NCI-H1105 (cell line): ENCODE measurements at regions not wholly inside any gene's neighbourhood (a gene's known extent, or its start where the extent isn't known, plus 50 kb on each side); places are given as distances from the start of the nearest gene placed in this dataset.
"Not testable (repeated sequence)": the region's sequence is repeated elsewhere in the genome, so short reads cannot be mapped to it uniquely, and the experiment has no call there.

Experiments
- DNase-seq: peaks from one replicate; lab custom pipeline; 2025; lab: John Stamatoyannopoulos, UW

DNA sequence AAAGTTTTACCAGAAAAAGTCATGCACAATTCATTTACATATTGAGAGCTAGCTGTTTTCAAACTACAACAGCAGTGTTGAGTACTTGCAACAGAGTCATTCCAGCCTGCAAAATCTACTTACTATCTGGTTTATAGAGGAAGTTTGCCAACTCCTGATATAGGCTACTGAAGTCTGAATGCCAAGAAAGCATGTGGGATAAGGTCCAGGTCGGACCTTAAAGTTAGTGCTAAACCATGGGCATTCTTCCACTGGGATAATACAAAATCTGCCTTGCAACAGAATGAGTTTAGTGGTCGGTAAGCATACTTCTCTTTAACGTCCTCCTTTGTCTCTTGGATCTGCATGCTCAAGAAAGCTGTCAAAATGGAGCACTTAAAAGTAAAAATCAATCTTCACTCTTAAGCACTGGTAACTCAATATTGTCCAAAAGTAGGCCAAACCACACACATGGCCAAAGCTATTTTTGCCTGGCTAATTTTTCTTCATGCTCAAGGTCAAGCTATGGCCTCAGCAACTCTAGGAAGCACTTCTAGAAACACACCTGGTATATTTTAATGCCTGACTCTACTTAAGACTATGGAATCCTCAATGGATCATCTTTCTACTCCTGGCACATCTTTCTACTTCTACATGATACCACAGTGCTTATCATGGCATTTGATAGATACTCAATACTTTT, 364.9 kb upstream of the KITLG start:
- DNase-seq, result no peak

DNA sequence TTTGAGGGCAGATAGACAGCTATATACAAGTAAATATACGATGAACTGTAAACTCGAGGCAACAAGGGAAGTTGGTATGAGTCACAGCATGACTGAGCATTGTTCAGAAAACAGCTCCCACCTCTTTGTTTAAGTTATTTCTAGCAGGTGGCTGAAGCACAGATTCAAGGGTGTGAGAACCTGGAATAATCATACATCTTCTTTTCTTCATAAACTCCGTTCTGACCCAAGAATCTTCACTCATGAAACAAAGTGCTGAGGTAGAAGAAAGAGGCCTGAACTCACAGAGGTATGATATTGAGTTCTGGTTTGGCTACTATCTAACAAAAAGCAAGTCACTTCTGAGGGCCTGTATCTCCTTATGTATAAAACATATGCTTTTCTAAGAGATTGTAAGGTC, 364.1 kb upstream of the KITLG start:
- no peak for DNase-seq

DNA sequence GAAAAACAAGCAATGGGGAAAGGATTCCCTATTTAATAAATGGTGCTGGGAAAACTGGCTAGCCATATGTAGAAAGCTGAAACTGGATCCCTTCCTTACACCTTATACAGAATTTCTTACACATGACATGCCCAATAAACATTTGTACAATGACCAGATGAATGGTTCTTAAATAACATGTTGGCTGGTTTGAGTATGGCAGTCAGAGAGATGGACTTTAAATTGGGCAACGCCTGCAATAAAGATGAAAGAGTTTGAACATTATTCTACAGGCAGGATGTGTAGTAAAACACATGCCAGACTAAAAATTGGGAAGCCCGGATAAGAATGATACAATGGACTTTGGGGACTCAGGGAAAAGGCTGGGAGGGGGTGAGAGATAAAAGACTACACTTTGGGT, 360.6 kb upstream of the KITLG start:
- DNase-seq, result no peak

DNA sequence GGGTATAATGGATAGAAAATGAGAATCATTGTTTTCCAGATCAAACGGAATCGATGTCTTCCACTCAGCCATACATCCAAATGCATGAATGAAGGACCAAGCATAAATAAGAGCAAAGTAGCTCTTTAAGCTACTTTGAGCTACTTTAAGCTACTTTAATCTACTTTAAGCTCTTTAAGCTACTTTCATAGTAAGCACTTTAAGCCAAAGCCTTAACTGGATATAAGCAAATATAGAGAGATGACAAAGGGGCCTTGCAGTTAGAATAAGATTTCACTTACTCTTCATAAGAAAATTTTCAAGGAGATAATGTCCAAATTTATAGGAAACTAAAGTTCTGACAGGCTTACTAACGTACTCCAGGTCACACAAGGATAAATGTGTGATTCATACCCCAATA, 355.6 kb upstream of the KITLG start:
- no peak for DNase-seq

DNA sequence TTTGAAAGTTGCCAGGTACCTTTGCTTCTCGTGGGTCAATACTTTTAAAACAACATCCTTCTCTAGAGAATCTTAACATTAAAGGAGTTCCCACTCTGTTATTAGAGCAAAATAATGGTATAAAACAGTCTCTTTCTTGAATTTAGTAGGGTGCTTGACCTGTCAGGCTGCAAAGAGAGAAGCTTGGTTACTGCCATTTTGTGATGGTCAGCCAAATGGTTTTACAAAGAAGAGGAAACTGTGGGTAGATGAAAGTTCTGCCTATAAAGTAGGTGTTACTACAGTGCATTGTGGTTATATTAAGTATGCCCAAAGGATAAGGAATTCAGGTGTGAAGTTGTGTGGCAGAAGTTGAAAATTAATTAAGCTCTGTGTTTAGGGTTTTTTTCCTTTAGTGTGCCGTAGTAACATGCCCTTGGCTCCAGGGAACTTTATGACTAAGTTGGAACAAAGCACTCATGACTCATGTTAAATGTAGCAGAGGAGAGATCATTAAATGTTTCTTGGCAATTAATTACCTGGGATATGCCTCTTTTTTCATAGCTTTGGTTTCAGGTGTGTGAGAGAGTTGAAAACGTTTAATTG, 354.0 kb upstream of the KITLG start:
- no peak for DNase-seq

DNA sequence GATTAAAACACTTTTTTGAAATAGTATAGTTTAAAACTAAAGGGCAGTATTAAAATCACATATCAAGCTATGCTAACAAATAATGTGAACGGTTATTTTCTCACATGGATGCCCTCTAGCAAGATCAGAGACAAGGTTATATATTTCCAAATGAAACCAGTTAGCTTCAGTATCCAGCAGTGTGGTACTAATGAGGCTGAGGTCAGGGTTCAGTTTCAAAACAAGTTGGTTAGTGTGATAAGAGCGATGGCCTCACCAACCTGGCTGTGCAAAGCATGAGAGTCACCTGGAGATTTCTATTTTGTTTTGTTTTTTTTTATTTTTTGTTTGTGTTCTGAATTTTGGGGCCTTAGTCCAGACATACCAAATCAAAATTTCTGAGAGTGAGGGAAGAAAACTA, 352.2 kb upstream of the KITLG start:
- DNase-seq, result no peak

DNA sequence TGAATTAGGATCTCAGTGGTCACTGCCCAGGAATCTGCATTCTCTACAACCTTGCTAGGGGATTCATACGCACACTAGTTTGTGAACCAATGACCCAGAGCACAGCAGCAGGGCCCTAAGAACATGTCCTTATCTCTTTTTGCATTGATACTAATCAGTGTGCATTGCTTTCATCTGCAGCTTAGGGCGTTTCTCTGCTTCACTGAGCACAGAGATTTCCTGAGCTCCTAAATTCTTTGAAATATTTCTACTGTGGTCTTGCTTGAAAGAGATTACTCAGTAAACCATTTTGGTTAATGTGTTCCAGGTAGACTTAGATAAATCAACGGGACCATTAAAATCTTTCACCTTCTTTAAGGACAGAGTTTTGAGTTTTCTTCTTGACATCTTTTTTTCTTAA, 351.3 kb upstream of the KITLG start:
- no peak for DNase-seq

DNA sequence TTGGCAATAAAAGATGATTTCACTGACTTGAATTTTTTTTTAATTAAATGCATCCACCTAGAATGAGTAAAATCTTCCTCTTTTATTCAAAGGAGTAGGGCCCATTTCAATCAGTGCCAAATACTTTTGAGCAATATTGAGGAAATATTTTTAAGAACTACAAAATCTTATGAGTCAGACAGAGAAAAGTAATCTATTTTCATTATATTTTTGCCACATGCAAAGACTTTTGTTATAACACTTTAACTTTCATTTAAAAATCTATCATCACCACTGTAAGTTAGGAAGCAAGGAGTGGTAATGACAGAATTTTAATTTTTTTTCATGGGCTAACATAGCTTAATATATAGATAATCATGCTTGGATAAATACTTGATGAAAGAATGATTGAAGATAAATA, 345.2 kb upstream of the KITLG start:
- DNase-seq, result no peak

DNA sequence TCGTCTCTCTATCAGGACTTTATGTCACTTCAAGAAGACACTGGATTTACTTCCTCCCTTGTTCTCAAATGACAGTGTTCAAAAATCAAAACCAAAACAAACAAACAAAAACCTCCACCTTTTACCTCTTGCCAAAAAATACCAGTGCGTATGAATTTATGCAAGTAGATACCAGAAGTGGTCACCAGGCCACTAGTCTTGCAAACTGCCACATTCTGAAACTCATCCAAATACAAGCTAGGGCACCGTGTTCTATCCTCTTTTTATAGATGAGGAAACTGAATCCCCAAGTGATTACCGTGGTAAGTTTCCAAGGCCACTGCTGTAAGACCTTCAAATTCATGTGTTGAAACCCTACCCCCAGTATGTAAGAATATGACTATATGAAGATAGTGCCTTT, 343.9 kb upstream of the KITLG start:
- no peak for DNase-seq

DNA sequence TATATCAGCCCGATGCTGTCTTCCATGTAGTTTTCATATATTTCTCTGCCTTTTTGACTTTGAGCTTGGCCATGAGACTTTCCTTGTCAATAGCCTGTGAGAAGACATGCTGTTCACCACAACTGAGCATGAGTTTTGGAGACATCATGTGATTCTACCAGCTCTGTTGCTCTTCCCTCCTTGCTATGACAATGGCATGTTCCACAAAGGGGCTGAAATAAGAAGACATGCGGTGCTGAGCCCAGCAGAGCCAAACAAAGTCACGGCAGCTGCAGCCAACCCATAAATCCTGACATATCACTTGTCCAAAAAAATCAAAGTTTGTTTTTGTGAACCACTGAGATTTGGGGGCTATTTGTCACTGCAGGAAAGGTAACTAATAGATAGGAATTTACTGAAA, 343.4 kb upstream of the KITLG start:
- DNase-seq, result no peak

DNA sequence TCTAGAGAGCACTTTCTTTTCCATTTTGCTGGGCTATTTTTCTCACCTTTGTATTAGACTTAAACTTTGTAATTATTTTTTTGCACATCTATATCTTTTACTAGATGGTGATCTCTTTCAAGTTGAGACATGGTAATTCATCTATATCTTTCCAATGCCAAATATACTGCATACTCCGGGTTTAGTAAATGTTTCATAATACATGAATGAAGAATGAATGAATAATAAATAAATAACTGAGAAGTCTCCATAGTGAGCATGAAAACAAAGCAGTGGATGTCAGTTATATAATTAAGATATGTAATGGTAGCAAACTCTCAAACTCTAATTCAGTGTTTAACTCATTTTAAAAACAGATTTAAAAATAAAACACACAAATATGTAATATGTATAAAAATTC, 342.5 kb upstream of the KITLG start:
- no peak for DNase-seq

DNA sequence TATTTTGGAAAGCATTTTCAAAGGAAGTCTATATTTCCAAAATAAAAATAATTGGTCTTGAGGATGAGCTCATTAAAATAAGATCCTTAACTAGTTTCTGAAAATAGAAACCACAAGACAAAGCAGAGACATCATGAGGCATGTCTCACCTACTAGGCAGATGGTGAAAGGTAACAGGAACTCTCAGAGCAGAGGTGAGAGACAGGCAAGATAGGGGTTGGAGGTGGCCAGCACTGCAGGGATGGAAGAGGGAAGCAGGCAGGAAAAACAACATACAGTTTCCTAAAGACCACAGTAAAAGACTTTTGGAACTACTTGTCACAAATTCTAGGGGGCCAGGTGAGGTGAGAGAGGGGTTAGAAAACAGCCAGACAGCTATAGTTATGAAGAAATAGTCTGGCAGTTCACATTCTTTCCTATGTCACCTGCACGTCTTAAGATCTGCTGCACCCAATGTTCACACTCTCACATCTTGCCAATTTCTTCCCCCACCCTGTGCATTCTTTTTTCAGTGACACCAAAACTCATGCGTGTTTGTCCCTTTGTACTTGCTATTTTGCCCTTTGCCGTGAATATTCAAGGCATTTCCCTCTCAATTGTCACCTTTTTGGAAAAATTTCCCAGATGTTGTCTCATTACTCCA, 341.7 kb upstream of the KITLG start:
- DNase-seq, result no peak

DNA sequence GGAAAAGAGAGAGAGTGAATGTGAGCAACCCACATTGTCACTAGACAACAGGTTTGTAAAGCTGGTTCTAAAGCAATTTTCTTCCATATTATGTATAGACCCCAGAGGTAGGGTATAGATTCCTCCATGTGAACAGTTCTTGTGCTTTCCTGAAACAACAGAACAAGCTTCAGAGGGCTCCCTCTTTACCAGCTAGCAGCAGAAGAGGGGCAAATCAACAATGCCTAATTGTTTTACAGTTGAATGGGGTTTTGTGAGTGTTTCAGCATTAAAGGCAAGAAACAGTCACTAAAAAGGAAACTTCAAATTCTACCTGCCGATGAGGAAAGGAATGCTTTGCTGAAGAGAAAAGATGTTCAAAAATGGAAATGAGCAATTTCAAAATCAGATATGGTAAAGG, 341.2 kb upstream of the KITLG start:
- no peak for DNase-seq

DNA sequence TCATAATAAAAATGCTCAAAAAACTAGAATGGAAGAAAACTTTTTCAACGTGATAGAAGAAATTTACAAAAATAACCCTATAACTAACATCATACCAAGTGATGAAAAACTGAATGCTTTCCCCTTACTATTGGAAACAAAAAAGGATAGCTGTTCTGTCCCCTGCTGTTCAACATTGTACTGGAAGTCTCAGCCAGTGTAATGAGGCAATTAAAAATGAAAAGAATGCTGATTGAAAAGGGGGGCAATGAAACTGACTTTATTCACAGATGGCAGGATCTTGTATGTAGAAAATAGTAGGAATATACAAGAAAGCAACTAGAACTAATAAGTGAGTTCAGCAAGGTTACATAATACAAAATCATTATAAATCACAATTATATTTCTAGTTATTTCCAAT, 337.9 kb upstream of the KITLG start:
- no peak for DNase-seq

DNA sequence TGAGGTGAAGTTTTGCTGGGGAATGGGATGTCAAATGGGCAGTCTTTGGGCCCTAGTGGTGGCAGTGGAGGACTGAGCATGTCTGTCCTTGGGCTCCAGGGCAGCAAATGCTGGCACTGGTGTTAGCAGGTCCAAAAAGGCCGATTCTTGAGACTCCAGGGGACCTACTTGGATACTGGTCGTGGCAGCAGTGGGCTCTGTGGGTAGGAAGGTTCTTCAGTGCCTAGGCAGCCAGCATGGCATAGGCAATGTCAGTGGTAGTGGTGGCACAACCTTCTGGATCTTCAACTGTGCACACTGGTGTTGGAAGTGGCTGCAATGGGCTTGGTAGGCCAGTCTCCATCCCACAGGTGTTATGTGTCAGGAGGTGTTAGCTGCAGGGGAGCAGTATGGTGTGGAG, 334.7 kb upstream of the KITLG start:
- DNase-seq, result no peak

DNA sequence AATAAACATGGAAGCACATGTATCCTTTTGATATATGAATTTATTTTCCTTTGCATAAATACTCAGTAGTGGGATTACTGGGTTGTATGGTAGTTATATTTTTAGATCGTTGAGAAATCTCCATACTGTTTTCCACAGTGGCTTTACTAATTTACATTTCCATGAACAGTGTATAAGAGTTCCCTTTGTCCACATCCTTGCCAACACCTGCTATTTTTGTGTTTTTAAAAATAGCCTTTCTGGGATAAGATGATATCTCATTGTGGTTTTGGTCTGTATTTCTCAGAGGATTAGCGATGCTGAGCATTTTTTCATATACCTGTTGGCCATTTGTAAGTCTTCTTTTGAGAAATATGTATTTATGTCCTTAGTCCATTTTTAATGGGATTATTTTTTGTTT, 329.2 kb upstream of the KITLG start:
- no peak for DNase-seq

DNA sequence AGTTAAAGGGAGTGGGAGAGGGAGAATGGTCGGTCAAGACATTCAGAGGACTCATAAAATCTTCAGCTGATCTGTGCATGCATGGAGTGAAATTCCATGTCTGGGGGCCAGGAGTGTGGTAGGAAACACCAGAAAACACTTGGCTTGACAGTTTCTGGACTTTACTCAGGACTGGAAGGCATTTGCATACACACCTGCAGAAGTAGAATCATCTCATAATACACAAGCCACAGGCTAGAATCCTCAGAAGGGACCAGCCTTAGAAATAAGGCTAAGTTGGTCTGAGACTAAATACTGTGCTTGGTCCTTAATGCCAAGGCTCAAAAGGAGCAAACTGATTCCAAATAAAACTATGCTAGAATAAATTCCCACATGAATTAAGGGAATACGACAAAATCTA, 328.1 kb upstream of the KITLG start:
- DNase-seq, result no peak

DNA sequence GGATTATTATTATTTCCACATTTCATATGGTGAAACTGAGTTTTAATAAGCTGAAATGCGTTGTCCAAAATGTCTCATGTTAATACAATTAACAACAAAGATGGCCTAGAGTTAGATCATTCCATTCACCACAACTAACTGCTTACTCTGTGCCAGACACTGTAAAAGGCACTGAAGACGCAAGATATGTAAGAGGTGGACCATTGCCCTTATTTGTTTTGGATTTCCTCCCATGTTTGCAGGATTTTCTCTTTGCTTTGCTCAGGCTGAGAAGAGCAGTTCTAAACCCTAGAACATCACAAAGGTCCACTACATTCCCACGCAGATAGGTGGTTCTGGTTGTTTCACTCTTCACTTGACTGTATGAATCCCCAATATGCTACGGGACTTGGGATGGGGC, 324.4 kb upstream of the KITLG start:
- DNase-seq, result no peak

DNA sequence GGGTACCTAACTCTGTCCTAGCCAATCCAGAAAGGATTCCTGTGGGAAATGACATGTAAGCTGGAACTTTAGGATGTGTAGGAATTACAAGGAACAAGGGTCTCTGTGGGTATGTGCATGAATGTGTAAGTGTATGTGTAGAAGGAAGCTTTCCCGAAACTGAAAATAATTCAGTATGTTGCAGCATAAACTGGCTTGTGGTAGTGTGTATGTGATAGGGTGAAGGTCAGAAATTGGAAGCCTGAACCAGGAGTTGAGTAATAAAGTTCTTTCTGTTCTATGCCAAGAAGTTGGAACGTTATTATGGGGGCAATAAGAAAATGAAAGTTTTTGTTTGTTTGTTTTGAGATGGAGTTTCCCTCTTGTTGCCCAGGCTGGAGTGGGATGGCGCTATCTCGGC, 323.1 kb upstream of the KITLG start:
- DNase-seq, result no peak

DNA sequence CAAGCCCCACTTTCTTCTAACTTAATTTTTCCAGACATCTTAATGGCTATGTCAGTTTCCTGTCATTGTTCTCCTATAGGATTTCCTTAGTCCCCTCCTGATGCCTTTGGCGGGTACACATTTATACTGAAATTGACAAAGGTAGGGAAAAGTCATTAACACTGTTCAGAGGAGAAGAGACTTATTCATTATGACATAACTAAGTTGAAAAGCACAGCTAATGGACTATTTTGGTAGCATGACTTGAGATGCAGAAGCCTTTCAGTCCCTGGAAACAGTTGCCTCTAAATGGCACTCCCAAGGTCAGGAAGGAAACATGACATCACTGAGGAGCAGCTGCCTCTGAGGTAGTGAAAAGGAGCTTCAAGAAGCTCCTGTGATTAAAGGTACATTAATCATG, 317.5 kb upstream of the KITLG start:
- DNase-seq, result no peak

DNA sequence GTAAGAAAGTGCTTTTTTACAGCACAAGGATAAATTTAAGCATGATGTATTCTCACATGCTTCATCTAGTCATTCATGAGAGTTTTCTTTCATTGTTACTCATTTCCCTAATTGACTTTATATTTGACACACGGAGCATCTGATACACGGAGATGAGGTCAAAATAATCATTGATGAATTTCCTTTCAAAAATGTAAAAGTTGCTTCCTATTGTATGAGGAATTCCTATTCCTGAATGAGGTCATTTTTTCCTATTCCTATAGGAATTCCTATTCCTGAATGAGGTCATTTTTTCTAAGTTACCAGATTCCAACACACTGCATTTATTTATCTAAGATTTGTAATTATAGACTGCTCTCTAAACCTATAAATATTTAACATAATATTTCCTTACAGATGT, 316.7 kb upstream of the KITLG start:
- DNase-seq, result no peak

DNA sequence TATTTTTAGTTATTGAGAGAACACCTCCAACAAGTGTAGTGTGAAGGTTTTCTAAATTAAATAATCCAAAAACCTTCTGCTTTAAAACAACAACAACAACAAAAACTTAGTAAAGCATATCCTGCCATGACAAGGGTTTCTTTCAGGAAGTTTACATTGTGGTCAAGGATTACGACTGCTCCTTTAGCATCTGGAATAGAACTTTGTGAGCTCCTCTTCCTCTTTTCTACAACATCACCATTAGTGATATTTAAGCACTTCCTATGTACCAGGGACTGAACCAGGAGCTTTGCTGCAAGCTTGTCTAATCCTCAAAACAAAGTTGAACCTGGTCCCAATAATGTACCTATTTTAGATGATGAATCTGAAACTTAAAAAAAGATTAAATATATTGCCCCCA, 315.4 kb upstream of the KITLG start:
- no peak for DNase-seq

DNA sequence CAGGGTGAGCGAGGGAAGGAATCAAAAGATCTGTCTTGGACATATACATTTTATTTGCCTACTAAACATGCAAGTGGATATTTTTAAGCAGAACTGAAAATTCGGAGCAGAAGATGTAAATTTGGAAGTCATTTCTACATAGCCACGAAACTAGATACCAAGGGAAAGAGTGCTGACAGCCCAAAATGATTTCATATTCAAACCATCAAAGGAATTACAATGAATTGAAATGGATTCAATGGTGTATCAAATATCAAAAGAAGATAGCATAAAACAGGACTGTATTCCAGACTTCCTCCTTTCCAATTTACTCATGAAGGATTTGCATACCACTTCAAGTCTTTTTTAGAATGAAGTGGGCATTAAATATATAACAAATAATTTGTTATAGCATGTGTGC, 313.5 kb upstream of the KITLG start:
- no peak for DNase-seq

DNA sequence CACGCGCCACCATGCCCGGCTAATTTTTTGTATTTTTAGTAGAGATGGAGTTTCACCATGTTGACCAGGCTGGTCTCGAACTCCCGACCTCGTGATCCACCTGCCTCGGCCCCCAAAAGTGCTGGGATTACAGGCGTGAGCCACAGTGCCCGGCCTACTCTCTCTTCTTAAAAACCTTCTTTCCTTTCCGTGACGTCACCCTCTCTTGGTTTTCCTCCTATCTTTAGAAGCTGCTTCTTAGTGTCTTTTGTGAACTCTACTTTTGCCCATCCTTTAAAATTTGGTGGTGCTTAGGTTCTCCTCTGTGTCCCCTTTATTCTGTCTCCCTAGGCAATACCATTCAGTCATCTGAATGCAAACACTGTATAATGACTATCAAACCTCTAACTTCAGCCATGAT, 311.2 kb upstream of the KITLG start:
- DNase-seq, result not testable (repeated sequence)
